GM21526 (cell line): ENCODE measurements at regions not wholly inside any gene's neighbourhood (a gene's known extent, or its start where the extent isn't known, plus 50 kb on each side); places are given as distances from the start of the nearest gene placed in this dataset.
A peak's percentile ranks its signal among the peaks of the same experiment; 100 is the strongest.
"Not testable (repeated sequence)": the region's sequence is repeated elsewhere in the genome, so short reads cannot be mapped to it uniquely, and the experiment has no call there.

Experiments
- ATAC-seq: cut with Tn5 transposase; IDR thresholded peaks from one replicate; pipeline ENCODE4 v1.9.1; 2021; ENCODE audit warnings: moderate library complexity; ENCODE audit not compliant: unreplicated experiment, low FRiP score

GRCh38 chr7:69402696-69403095 lies 195.6 kb upstream of the AUTS2 start:
- no peak for ATAC-seq

GRCh38 chr7:69403169-69403568 lies 195.1 kb upstream of the AUTS2 start:
- ATAC-seq = peak; percentile 46

GRCh38 chr7:69411018-69411417 lies 187.3 kb upstream of the AUTS2 start:
- ATAC-seq = no peak

- ATAC-seq = no peak
These were observed 186.8 kb upstream of the AUTS2 start for GRCh38 chr7:69411466-69411865.

- no peak for ATAC-seq
These were observed 185.7 kb upstream of the AUTS2 start for GRCh38 chr7:69412331-69413146.

- no peak for ATAC-seq
These were observed 183.7 kb upstream of the AUTS2 start for GRCh38 chr7:69414555-69414954.

GRCh38 chr7:69418869-69419670 lies 179.2 kb upstream of the AUTS2 start:
- no peak for ATAC-seq

GRCh38 chr7:69419934-69420333 lies 178.3 kb upstream of the AUTS2 start:
- no peak for ATAC-seq

- ATAC-seq = no peak
These were observed 175.7 kb upstream of the AUTS2 start for GRCh38 chr7:69422574-69422985.

GRCh38 chr7:69426705-69427104 lies 171.6 kb upstream of the AUTS2 start:
- no peak for ATAC-seq

- no peak for ATAC-seq
These were observed 170.2 kb upstream of the AUTS2 start for GRCh38 chr7:69428089-69428488.

- ATAC-seq = no peak
These were observed 168.3 kb upstream of the AUTS2 start for GRCh38 chr7:69429911-69430383.

- ATAC-seq = no peak
These were observed 167.8 kb upstream of the AUTS2 start for GRCh38 chr7:69430384-69431021.

- ATAC-seq = no peak
These were observed 166.6 kb upstream of the AUTS2 start for GRCh38 chr7:69431626-69432025.

GRCh38 chr7:69432276-69432675 lies 166.0 kb upstream of the AUTS2 start:
- ATAC-seq = not testable (repeated sequence)

- no peak for ATAC-seq
These were observed 165.2 kb upstream of the AUTS2 start for GRCh38 chr7:69433081-69433480.

- ATAC-seq = no peak
These were observed 163.9 kb upstream of the AUTS2 start for GRCh38 chr7:69434398-69434815.

GRCh38 chr7:69435711-69436110 lies 162.6 kb upstream of the AUTS2 start:
- no peak for ATAC-seq

- no peak for ATAC-seq
These were observed 161.3 kb upstream of the AUTS2 start for GRCh38 chr7:69436946-69437345.

GRCh38 chr7:69438584-69439412 lies 159.5 kb upstream of the AUTS2 start:
- ATAC-seq = no peak
